Urinary bladder (tissue), 3 donors: ENCODE measurements at regions not wholly inside any gene's neighbourhood (a gene's known extent, or its start where the extent isn't known, plus 50 kb on each side); places are given as distances from the start of the nearest gene placed in this dataset.
"Not testable (repeated sequence)": the region's sequence is repeated elsewhere in the genome, so short reads cannot be mapped to it uniquely, and the experiment has no call there.

Experiments used
- DNase-seq: peaks from one replicate; pipeline ENCODE4 v3.0.0-alpha.2; 2015; ENCODE audit errors: extremely low spot score
- H3K27ac ChIP-seq: one replicate; pipeline ENCODE4 v1.5.1; 2013; ENCODE audit warnings: low read depth, mild to moderate bottlenecking, moderate library complexity
- H3K36me3 ChIP-seq: one replicate; pipeline ENCODE4 v1.6.1; 2013; ENCODE audit warnings: mild to moderate bottlenecking, moderate library complexity; ENCODE audit not compliant: insufficient read depth
- H3K4me1 ChIP-seq: one replicate; pipeline ENCODE4 v1.6.1; 2013; ENCODE audit warnings: mild to moderate bottlenecking, moderate library complexity; ENCODE audit not compliant: insufficient read depth
- H3K4me3 ChIP-seq: one replicate; pipeline ENCODE4 v1.5.1; 2013; ENCODE audit warnings: low read depth, low read length
- WGBS: extraction: QIAGEN DNeasy Blood & Tissue Kit; methylation state at CpG from one replicate; pipeline ENCODE4 v1.1.7; 2013; 5-methylcytosine and 5-hydroxymethylcytosine counted together
- donor health status: healthy with polysubstance abuse.
- donor health status: healthy.

GRCh38 chr9:31013371-31013770 is 1371.1 kb upstream of the ACO1 start:
- Histone ChIP-seq H3K4me3 (no peak overlapping the region), H3K36me3 (no peaks in the 10 kb centered on the region), H3K4me1 (no peaks in the 10 kb centered on the region), H3K27ac (no peak overlapping the region)
- no peak for DNase-seq

GRCh38 chr9:31023847-31024246 is 1360.6 kb upstream of the ACO1 start:
- Histone ChIP-seq H3K4me3 (no peak overlapping the region), H3K4me1 (no peaks in the 10 kb centered on the region), H3K27ac (no peak overlapping the region), H3K36me3 (no peaks in the 10 kb centered on the region)
- WGBS: 54% methylated on average over 3 of the region's 3 CpGs
- no peak for DNase-seq

GRCh38 chr9:31027678-31028077 is 1356.8 kb upstream of the ACO1 start:
- H3K4me1 ChIP-seq: no peaks in the 10 kb centered on the region
- H3K36me3 ChIP-seq: no peaks in the 10 kb centered on the region
- H3K27ac ChIP-seq: no peak overlapping the region
- DNase-seq: no peak
- H3K4me3 ChIP-seq: no peak overlapping the region
- 51% methylated on average over 1 of the region's 1 CpG for WGBS

- no peak overlapping the region for H3K4me3 ChIP-seq
- H3K27ac ChIP-seq: no peak overlapping the region
- WGBS: 98% methylated on average over 8 of the region's 8 CpGs
- no peaks in the 10 kb centered on the region for H3K36me3 ChIP-seq
- no peaks in the 10 kb centered on the region for H3K4me1 ChIP-seq
- DNase-seq: no peak
These were observed 1356.3 kb upstream of the ACO1 start for GRCh38 chr9:31028137-31028536.

GRCh38 chr9:31030741-31031202 is 1353.7 kb upstream of the ACO1 start:
- Histone ChIP-seq H3K4me3 (no peak overlapping the region), H3K27ac (no peak overlapping the region), H3K4me1 (no peaks in the 10 kb centered on the region), H3K36me3 (no peaks in the 10 kb centered on the region)
- no peak for DNase-seq
- WGBS: 9% methylated on average over 6 of the region's 6 CpGs

- H3K36me3 ChIP-seq: no peaks in the 10 kb centered on the region
- H3K27ac ChIP-seq: no peak overlapping the region
- DNase-seq: no peak
- 89% methylated on average over 3 of the region's 3 CpGs for WGBS
- H3K4me1 ChIP-seq: no peaks in the 10 kb centered on the region
- no peak overlapping the region for H3K4me3 ChIP-seq
These were observed 1352.2 kb upstream of the ACO1 start for GRCh38 chr9:31032206-31032605.

- WGBS: 59% methylated on average over 4 of the region's 4 CpGs
- no peak overlapping the region for H3K27ac ChIP-seq
- no peak for DNase-seq
- H3K4me1 ChIP-seq: no peaks in the 10 kb centered on the region
- H3K4me3 ChIP-seq: no peak overlapping the region
- H3K36me3 ChIP-seq: no peaks in the 10 kb centered on the region
These were observed 1350.1 kb upstream of the ACO1 start for GRCh38 chr9:31034311-31034710.

- Histone ChIP-seq H3K27ac (no peak overlapping the region), H3K4me3 (no peak overlapping the region), H3K36me3 (no peaks in the 10 kb centered on the region), H3K4me1 (no peaks in the 10 kb centered on the region)
- WGBS: 69% methylated on average over 4 of the region's 4 CpGs
- DNase-seq: no peak
These were observed 1343.9 kb upstream of the ACO1 start for GRCh38 chr9:31040564-31040963.

GRCh38 chr9:31045810-31046209 is 1338.6 kb upstream of the ACO1 start:
- H3K4me1 ChIP-seq: no peaks in the 10 kb centered on the region
- no peak overlapping the region for H3K27ac ChIP-seq
- no peak for DNase-seq
- H3K4me3 ChIP-seq: no peak overlapping the region
- WGBS: 86% methylated on average over 1 of the region's 1 CpG
- H3K36me3 ChIP-seq: no peaks in the 10 kb centered on the region

GRCh38 chr9:31061592-31061991 is 1322.9 kb upstream of the ACO1 start:
- not testable (repeated sequence) for DNase-seq, H3K36me3 ChIP-seq
- 84% methylated on average over 15 of the region's 15 CpGs for WGBS

GRCh38 chr9:31065691-31066090 is 1318.8 kb upstream of the ACO1 start:
- H3K27ac ChIP-seq: no peak overlapping the region
- no peaks in the 10 kb centered on the region for H3K4me1 ChIP-seq
- 63% methylated on average over 3 of the region's 3 CpGs for WGBS
- H3K36me3 ChIP-seq: no peaks in the 10 kb centered on the region
- no peak overlapping the region for H3K4me3 ChIP-seq
- DNase-seq: no peak

More at GRCh38 chr9:31061592-31061991, 1322.9 kb upstream of the ACO1 start:
- H3K27ac ChIP-seq, H3K4me3 ChIP-seq, H3K4me1 ChIP-seq: not testable (repeated sequence)

GRCh38 chr9:31067418-31067817 is 1317.0 kb upstream of the ACO1 start:
- 43% methylated on average over 2 of the region's 2 CpGs for WGBS
- Histone ChIP-seq H3K4me3 (no peak overlapping the region), H3K36me3 (no peaks in the 10 kb centered on the region), H3K4me1 (no peaks in the 10 kb centered on the region), H3K27ac (no peak overlapping the region)
- DNase-seq: no peak

GRCh38 chr9:31071606-31072286 is 1312.7 kb upstream of the ACO1 start:
- no peak for DNase-seq
- H3K27ac ChIP-seq: no peak overlapping the region
- H3K4me3 ChIP-seq: no peak overlapping the region
- no peaks in the 10 kb centered on the region for H3K36me3 ChIP-seq
- WGBS: 89% methylated on average over 23 of the region's 23 CpGs
- H3K4me1 ChIP-seq: no peaks in the 10 kb centered on the region

- no peak overlapping the region for H3K27ac ChIP-seq
- no peak overlapping the region for H3K4me3 ChIP-seq
- DNase-seq: no peak
- no peaks in the 10 kb centered on the region for H3K4me1 ChIP-seq
- 74% methylated on average over 2 of the region's 2 CpGs for WGBS
- no peaks in the 10 kb centered on the region for H3K36me3 ChIP-seq
These were observed 1306.3 kb upstream of the ACO1 start for GRCh38 chr9:31078175-31078574.

GRCh38 chr9:31084350-31084749 is 1300.1 kb upstream of the ACO1 start:
- Histone ChIP-seq H3K27ac (no peak overlapping the region), H3K36me3 (no peaks in the 10 kb centered on the region), H3K4me3 (no peak overlapping the region), H3K4me1 (no peaks in the 10 kb centered on the region)
- WGBS: 67% methylated on average over 4 of the region's 4 CpGs
- DNase-seq: no peak
